ENCODE measurements at regions not wholly inside any gene's neighbourhood (a gene's known extent, or its start where the extent isn't known, plus 50 kb on each side); places are given as distances from the start of the nearest gene placed in this dataset.
"Not testable (repeated sequence)": the region's sequence is repeated elsewhere in the genome, so short reads cannot be mapped to it uniquely, and the experiment has no call there.

DNA sequence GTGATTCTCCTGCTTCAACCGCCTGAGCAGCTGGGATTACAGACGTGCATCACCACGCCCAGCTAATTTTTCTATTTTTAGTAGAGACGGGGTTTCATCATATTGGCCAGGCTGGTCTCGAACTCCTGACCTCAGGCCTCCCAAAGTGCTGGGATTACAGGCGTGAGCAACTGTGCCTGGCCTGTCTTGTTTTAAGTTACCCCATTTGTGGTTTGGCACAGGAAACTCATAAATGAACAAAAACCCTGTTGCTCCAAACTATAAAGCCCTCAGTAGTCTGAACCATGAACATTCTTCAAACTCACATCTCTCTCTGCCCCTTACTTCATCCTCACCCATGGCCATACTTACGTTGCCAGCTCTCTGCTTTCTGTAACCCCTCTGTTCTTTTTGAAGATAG lies 61.7 kb downstream of the RHOU start:
- DNase-seq: not testable (repeated sequence)

DNA sequence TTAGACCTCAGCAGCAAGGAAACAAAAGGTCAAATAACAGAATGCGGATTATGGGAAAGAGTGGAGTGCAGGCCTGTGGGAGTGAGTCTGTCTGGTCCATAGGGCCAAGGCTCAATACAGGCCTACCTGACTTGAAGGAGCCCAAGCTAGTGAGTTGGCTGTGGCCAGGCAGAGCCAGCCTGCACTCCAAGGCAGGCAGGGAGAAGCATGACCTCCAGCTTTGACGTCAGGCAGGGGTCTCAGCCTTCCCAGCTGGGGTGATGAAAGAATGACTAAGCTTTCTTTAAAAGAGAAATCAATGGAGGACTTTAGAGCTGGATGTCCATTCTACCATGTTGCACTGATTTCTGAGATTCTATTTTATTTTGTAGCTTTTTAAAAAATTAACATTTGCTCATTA lies 62.8 kb downstream of the RHOU start:
- DNase-seq: no peak

DNA sequence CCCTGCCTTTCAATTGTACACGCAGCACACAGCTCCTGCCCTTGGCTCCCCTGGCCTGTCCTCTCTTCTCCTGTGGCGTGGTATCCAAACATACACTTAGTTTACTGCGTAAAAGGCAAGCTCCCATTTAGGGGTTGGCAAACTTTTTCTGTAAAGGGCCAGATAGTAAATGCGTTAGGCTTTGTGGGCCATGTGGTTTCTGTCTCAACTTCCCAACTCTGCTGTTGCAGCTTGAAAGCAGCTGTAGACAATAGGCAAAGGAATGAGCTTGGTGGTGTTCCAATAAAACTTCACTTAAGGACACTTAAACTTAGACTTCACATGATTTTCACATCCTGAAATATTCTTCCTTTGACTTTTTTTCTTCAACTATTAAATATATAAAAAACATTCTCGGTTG lies 63.3 kb downstream of the RHOU start:
- DNase-seq: no peak

DNA sequence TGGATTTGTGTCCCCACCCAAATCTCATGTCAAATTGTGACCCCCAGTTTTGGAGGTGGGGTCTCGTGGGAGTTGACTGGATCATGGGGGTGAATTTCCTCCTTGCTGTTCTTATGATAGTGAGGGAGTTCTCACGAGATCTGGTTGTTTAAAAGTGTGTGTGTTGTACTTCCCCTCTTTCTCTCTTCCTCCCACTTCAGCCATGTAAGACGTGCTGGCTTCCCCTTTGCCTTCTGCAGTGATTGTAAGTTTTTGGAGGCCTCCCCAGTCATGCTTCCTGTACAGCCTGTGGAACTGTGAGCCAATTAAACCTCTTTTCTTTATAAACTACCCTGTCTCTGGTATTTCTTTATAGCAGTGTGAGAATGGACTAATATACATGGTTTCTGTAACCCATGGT lies 64.6 kb downstream of the RHOU start:
- no peak for DNase-seq

GRCh38 chr1:228801068-228801467 lies 65.8 kb downstream of the RHOU start:
- DNase-seq: no peak

GRCh38 chr1:228802386-228803220 lies 67.3 kb downstream of the RHOU start:
- DNase-seq: no peak

DNA sequence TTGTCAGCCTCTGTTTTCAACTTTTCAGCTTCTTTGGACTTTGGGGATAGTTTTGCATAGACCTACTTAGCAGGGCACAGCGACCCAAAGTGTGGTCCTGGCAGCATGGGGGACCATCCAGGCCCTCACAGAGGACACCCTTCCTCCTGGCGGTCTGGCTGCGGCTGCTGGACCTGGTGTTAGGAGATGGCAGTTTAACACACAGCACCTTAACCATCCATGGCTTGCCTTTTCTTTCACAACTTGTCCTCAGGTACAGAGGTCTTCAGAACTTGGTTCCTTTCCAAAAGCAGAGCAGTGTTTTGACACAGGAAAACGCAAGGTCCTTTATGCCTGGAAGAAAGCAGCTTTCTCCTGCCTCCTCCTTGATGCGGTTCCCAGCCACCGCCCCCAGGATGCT lies 68.1 kb downstream of the RHOU start:
- no peak for DNase-seq

- no peak for DNase-seq
Measured at GRCh38 chr1:228804173-228804572, 68.9 kb downstream of the RHOU start.

- peak; percentile 20 for DNase-seq
Measured at GRCh38 chr1:228804640-228805413, 69.5 kb downstream of the RHOU start.

DNA sequence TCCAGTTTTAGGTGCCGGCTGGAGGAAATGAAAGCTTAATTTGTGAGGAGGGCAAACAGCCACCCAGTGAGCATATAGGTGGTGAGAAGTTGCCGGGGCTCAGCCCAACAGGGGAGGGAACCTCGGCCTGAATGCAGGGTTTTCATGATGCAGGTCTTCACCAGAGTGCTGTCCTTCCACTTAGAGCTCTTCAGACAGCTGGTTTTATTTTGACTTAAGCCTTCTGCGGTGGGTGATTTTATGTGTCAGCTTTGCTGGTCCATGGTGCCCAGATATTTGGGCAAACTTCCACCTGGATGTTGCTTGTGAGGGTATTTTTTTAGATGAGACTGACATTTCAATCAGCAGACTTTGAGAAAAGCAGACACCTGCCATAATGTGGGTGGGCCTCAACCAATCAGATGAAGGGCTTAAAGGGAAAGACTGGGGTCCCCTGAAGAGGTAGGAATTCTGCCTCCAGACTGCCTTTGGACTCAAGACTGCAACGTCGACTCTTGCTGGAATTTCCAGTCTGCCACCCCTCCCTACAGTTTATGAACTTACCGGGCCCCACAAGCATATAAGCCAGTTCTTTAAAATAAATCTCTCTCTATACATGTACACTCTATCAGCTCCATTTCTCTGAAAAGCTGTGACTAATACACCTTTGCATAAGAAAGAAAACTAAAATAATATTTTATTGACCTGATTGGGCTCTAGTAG lies 72.8 kb downstream of the RHOU start:
- no peak for DNase-seq

GRCh38 chr1:228809621-228810394 lies 74.5 kb downstream of the RHOU start:
- no peak for DNase-seq

DNA sequence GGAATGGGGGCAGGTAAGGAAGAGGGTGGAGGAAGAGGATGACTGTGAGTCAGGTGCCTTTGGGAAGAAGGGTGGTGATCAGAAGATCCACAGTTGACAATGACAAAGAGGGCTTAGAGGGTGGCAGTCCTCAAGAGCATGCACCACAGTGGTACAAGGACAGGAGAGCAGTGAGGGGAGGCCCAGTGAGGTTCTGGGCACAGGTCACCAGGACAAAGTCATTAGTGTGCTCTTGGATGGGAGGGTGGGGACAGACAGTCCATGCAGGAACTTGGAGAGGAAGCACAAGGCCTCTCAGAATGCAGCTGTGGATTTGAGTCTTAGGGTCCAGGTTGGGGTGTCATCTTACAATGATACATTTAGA lies 75.1 kb downstream of the RHOU start:
- no peak for DNase-seq

GRCh38 chr1:228810878-228811711 lies 75.8 kb downstream of the RHOU start:
- DNase-seq: no peak

DNA sequence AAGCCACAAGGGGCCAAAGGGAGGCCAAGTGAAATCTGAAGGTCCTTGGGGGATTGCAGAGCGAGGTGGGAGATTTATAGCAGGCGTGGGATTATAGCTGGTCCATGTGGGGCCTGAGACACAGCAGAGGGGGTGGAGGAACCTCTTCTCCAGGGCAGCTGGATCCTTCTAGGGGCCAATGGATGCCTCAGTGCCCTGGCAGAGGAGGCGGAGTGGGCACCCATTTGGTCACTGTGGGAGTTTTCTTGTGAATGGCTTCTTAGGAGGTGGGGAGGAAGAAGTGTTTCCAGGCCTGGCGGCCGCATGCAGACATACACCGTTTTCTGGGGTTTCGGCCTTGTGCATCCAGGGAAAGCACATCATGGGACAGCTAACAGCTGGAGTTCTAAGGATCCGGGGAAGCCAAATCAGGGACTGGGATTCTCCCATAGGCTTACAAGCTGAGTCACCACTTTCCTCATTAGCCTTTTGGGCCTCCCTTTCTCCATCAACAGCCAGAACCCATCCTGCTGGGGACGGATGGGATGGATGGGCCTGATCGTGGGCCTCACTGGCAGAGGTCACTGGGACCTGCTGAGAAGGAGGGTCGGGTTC lies 76.5 kb downstream of the RHOU start:
- no peak for DNase-seq

- no peak for DNase-seq
Measured at GRCh38 chr1:228812961-228813360, 77.7 kb downstream of the RHOU start.

DNA sequence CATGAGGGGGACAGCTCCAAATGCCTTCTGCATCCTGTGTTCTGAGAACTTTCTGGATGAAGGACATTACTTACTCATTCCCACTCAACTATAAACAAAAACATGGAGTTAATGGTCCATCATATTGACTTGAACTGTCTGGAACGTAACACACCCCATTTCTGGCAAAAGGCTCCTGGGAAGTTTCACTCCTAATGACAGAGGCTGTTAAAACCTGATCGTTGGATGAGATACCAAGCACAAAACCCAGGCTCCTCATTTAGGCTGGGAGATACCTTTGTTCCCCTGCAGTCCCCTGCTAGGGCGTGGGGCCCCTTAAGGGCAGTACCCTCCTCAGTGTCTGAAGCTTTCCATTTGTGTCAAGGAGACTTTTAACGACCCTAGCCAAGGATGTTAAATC lies 78.9 kb downstream of the RHOU start:
- DNase-seq: no peak

DNA sequence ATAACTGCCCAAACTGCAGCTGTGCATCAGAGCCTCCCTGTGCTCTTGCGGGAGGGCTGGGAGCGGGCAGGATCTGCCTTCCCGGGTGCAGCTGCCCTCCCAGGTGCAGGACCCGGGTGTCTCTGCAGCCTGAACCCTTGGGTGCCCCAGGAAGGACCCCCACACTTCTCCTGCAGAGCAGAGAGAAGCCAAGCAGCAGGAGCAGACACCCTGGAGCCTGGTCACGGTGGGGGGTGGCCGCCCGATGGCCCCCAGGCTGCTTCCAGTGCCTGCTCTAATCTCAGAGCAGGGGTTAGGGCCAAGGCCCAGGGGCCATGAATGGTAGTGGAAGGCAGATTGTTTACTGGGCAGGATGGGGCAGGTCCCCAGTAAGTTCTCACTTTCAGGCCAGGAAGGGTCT lies 83.0 kb downstream of the RHOU start:
- no peak for DNase-seq

- DNase-seq: no peak
Measured at GRCh38 chr1:228818928-228819630, 83.8 kb downstream of the RHOU start.

DNA sequence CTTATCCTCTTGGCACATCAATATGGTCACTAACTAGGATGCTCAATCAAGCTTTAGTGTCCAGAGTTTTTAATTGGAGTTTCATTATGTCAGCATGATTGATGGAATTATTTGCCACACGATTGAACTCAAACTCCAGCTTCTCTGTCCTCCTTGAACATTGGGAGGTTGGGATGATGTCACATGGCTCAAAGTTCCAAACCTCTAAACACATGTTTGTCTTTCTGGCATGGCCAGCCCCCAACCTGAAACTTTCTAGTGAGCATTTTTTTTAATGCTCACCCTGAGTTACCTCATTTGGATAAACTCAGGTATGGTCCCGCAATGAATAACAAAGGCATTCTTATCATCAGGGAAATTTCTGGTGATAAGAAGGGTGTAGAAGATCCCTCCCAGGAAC lies 86.0 kb downstream of the RHOU start:
- DNase-seq: no peak

DNA sequence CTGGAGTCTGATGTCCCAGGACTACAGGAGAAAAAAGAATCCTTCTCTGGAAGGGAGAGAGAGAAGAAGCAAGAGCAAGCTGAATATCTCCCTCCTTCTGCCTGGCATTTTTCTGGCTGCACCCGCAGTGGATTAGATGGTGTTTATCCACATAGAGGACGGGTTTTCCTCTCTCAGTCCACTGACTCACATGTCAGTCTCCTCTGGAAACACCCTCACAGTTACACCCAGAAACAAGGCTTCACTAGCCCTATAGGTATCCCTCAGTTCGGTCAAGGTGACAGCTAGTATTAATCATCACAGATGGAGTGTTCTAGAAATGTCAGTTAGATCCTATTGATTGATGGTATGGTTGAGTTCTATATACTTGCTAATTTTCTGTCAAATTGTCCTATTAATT lies 87.9 kb downstream of the RHOU start:
- no peak for DNase-seq

DNA sequence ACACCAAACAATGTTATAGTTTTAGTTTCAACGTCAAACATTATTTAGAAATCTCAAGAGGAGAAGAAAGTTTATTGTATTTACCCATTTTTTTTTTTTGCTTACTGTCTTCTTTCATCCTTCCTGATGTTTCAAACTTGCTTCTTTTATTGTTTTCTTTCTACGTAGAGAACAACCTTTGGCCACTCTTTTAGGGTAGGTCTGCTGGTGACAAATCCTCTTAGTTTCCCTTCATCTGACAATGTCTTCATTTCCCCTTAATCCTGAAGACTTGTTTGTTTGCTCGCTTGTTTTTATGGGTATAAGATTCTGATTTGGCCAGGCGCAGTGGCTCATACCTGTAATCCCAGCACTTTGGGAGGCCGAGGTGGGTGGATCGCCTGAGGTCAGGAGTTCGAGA lies 89.1 kb downstream of the RHOU start:
- DNase-seq: no peak
